Endothelial cell of hepatic sinusoid (primary cell): ENCODE measurements at regions not wholly inside any gene's neighbourhood (a gene's known extent, or its start where the extent isn't known, plus 50 kb on each side); places are given as distances from the start of the nearest gene placed in this dataset.

ENCODE experiments used
- in situ Hi-C: cut with HindIII; loops from 2 replicates; pipeline ENCODE4 v1.10.0; 2017; ENCODE audit warnings: low sequenced_read_pairs

GRCh38 chr6:22621701-22622100 lies 52.3 kb downstream of the HDGFL1 start:
- in situ Hi-C loops: no loop called here

GRCh38 chr6:22622351-22622750 lies 53.0 kb downstream of the HDGFL1 start:
- in situ Hi-C loops: no loop called here

- in situ Hi-C loops: no loop called here
These were observed 53.4 kb downstream of the HDGFL1 start for GRCh38 chr6:22622813-22623212.

- in situ Hi-C loops: no loop called here
These were observed 58.3 kb downstream of the HDGFL1 start for GRCh38 chr6:22627644-22628043.

- in situ Hi-C loops: no loop called here
These were observed 61.7 kb downstream of the HDGFL1 start for GRCh38 chr6:22631091-22631490.

- in situ Hi-C loops: no loop called here
These were observed 63.3 kb downstream of the HDGFL1 start for GRCh38 chr6:22632581-22633145.

GRCh38 chr6:22636452-22636851 lies 67.1 kb downstream of the HDGFL1 start:
- in situ Hi-C loops: no loop called here

- in situ Hi-C loops: no loop called here
These were observed 68.4 kb downstream of the HDGFL1 start for GRCh38 chr6:22637782-22638181.

GRCh38 chr6:22638320-22638719 lies 69.0 kb downstream of the HDGFL1 start:
- in situ Hi-C loops: no loop called here

- in situ Hi-C loops: no loop called here
These were observed 72.9 kb downstream of the HDGFL1 start for GRCh38 chr6:22642254-22642653.

GRCh38 chr6:22643780-22644179 lies 74.4 kb downstream of the HDGFL1 start:
- in situ Hi-C loops: no loop called here

GRCh38 chr6:22647719-22648118 lies 78.4 kb downstream of the HDGFL1 start:
- in situ Hi-C loops: no loop called here

GRCh38 chr6:22651731-22652130 lies 82.4 kb downstream of the HDGFL1 start:
- in situ Hi-C loops: no loop called here

GRCh38 chr6:22653980-22654610 lies 84.7 kb downstream of the HDGFL1 start:
- in situ Hi-C loops: no loop called here

GRCh38 chr6:22656706-22657351 lies 87.5 kb downstream of the HDGFL1 start:
- in situ Hi-C loops: no loop called here

- in situ Hi-C loops: no loop called here
These were observed 88.1 kb downstream of the HDGFL1 start for GRCh38 chr6:22657352-22657980.

- in situ Hi-C loops: no loop called here
These were observed 88.8 kb downstream of the HDGFL1 start for GRCh38 chr6:22658183-22658582.

- in situ Hi-C loops: no loop called here
These were observed 89.6 kb downstream of the HDGFL1 start for GRCh38 chr6:22658934-22659333.

GRCh38 chr6:22664968-22665367 lies 95.6 kb downstream of the HDGFL1 start:
- in situ Hi-C loops: no loop called here

- in situ Hi-C loops: no loop called here
These were observed 96.7 kb downstream of the HDGFL1 start for GRCh38 chr6:22666021-22666420.

- in situ Hi-C loops: no loop called here
These were observed 97.2 kb downstream of the HDGFL1 start for GRCh38 chr6:22666586-22666985.

GRCh38 chr6:22667855-22668254 lies 98.5 kb downstream of the HDGFL1 start:
- in situ Hi-C loops: no loop called here
